NCI-H1436 (cell line): ENCODE measurements at regions not wholly inside any gene's neighbourhood (a gene's known extent, or its start where the extent isn't known, plus 50 kb on each side); places are given as distances from the start of the nearest gene placed in this dataset.
"Not testable (repeated sequence)": the region's sequence is repeated elsewhere in the genome, so short reads cannot be mapped to it uniquely, and the experiment has no call there.

ENCODE experiments used
- DNase-seq: peaks from one replicate; lab custom pipeline; 2025; lab: John Stamatoyannopoulos, UW

DNA sequence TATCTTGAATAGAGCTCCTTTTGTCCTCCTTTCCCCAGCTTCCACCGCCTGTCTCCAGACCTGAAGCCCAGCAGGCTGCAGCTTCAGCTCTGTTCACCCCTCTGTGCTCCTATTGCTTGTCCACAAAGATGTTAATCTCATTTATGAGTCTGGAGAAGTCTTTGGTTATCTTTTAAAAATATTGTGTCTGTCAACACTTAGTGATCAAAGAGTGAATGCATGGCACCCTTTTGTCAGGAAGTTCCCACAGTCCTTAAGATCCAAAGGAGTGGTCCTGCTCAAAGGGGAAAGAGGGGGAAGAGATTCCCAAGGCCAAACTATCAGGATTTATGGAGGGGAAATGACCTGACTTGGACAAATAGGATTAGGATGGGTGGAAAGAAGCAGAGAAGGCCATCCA, 118.9 kb downstream of the ACAA2 start:
- no peak for DNase-seq

- no peak for DNase-seq
Measured at GRCh38 chr18:49693717-49694005, 119.7 kb downstream of the ACAA2 start.

DNA sequence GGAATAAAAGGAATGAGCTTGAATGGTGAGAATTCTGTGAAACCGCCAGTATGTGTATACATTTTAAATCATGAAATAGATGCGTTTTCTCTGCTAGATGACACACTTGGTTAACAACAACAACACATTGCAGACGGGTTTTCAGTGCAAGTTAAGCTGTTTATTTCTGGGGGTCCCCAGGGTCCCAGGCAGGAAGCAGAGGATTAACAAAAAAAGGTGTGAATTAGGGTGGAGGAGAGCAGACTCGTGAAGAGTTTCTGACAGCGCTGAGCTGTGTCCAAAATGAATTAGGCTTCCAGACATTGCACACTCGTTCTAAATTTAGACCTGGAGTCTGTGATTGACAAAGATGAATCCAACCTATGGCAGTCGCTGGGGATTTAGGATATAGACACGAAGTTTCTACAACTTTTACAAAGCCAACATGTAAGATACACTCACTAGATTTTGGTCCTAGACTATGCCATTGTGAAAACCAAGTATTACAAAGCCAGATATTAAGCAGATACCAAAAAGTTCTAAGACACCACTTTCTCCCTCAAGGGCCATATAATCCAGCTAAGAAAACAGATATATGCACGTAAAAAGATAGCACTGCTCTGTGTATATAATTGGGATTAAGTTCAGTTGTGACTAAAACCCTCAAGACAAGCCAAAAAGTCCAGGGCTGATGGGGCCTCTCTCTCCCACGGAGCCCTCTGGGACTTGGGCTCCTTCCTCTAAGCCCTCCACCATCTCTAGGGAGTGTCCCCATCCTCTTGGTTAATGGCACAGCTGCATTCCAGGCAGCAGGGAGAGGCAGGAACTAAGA, 120.2 kb downstream of the ACAA2 start:
- DNase-seq = no peak

DNA sequence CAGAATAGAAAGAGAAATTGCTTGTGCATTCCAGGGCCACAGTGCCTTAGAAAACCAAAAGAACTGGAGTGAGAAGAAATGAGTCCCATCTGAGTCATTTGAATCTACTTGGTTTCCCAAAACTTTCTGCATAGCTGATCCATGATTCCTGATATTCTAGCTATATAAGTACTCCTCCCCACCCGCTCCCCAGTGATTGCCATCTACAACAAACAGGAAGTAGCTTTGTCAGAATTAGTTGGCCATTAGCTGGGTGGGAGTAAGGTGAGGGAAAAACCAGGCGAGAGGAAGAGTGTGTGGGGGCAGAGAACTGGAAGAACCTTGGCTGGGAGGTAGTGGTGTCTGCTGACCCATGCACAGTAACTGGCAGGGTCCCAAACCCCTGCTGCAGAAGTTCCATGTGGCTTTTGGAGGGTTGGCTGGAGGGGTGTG, 122.1 kb downstream of the ACAA2 start:
- no peak for DNase-seq

DNA sequence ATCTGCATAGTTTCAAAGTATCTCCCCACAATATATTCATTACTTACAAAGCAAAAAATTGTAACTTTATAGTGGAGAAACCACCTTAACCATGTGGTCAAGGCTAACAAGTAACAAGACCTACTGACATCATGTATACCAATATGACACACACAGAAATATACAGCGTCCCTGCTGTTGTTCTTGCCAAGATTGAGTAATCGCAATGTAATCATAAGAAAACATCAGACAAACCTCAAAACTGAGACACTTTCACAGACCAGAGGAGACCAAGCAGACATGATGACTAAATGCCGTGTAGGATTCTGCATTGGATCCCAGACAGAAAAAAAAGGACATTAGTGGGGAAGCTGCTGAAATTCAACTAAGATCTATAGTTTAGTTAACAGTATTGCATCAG, 123.0 kb downstream of the ACAA2 start:
- DNase-seq = no peak

GRCh38 chr18:49685231-49685942, 123.5 kb downstream of the LIPG start:
- DNase-seq = no peak

- not testable (repeated sequence) for DNase-seq
Measured at GRCh38 chr18:49682803-49683190, 120.9 kb downstream of the LIPG start.

DNA sequence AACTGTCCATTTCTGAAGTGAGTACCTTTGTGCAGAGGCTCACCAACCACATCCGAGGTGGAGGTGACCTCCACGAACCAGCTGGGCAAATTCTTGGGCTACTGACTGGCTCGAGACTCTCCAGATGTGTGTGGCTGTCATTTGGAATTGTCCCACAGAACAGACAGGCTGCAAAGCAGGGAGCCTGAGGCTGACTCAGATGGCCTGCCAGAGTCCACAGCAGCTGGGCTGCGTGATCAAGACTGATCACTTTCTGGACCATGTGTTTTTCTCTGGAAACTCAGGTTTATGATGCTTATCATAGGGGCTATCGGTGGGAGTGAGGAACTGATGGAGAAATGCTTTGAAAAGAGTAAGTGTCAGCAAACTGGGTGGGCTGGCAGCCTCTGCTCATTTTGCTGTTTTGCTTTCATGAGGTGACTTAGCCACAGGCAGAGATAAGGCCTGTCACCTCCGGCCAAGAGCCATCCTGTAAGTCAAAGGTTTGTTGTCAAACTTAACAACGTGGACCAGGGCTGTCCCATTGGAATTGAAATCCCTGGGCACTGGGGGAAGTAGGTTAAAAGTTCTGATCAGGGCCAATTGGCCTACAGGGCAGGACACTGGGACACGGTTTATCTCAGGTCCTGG, 120.4 kb downstream of the LIPG start:
- no peak for DNase-seq

DNA sequence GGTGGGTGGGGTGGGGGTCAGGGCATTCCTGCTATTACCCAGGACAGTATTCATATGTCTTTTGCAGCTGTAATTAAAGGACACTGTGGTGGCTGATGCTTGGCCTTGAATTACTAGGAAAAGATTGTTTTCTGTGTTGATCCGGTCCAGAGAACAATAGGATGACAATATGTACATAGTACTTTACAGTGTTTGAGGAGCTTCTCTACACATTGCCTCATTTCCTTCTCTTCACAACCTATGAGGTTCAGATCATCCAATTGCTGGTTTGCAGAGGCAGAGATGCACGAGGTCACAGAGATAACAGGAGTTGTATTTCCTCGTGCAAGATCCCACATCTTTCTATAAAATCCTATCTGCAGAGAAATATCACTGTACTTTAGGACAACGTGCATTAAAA, 119.5 kb downstream of the LIPG start:
- DNase-seq = no peak

DNA sequence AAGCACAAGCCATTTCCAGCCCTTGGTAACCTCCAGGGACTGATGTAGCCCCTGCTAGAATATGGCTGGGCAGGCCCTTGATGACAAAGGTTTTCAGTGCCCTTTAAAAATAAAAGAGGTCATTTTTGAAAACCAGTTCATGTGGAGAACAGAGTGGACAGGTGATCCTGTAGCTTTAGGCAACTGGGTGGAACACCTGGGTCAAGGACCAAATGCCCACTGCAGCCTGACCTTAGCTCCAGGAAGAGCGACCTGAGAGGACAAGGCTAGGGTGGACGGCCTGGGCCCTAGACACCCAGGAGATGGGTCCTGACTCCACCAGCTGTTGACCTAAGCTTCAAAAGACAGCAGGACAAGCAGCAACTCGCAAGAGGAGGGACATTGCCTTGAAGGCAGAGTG, 116.6 kb downstream of the LIPG start:
- DNase-seq = no peak

- no peak for DNase-seq
Measured at GRCh38 chr18:49677762-49678413, 116.0 kb downstream of the LIPG start.

DNA sequence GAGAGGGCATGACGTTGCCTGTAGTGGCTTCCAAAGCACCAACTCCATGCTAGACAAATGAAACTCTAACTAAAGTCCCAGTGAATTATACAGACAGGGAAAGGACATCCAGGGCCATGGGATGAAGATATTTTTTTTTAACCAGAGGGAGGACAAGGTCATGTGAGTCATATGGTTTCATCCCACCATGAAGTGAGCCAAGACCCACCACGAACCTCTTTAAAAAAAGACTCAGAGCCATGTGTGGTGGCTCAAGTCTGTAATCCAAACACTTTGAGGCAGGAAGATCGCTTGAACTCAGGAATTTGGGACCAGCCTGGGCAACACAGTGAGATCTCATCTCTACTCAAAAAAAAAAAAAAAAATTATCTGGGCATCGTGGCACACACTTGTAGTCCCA, 115.2 kb downstream of the LIPG start:
- DNase-seq = no peak

DNA sequence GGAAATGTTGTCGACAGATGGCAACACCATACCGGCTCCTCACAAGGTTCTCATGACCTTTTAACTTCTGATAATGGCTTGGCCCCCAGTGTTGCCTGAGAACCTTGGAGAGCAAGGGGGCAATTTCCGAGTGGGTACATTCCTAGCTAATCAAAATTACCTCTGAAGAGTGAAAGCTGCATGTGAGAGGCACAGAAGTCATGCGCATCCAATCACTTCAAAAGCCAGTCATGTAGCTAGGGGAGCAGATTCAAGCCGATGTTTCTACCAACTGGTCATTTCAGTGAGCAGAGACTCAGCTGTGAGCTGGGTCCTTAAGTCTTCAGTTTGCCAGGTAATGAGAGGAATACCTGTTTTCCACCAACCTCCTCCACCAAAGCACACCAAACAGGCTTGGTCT, 111.4 kb downstream of the LIPG start:
- DNase-seq = no peak

- DNase-seq = no peak
Measured at GRCh38 chr18:49672853-49673252, 111.0 kb downstream of the LIPG start.

DNA sequence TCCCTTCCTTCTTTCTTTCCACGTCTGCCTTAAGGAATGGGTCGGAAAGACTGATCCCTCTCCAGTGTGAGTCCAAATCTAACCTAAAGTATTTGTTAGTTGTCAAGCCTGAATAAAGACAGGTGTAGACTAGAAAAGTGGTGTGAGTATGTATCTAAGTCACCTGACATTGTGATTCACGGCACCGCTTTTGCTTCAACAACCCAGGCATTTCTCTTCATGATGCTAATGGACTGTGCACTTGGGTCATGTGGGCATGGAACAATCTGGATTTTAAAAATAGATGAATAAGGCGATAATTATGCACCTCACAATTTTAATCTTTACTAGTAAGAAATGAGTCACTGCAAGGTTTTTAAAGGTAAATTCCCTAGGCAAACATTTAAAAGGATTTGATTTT, 107.5 kb downstream of the LIPG start:
- no peak for DNase-seq

GRCh38 chr18:49668574-49669275, 106.9 kb downstream of the LIPG start:
- DNase-seq = no peak

DNA sequence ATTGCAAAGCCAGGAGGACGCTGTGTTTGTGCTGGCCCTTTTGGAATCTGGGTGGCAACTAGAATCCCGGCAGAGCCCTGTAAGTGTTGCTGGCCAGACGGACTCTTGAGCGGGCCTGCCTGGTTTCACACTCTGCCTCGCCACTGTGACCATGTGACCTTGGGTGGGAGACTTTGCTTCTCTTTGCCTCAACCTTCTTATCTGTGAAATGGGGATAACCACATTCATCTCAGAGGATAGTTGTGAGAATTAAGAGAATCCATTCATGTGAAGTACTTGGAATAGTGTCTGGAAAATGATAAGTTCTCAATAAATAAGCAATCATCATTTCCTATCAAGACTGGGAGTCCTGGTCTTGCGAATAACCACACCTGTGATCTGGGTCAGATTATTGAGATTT, 105.6 kb downstream of the LIPG start:
- no peak for DNase-seq

GRCh38 chr18:49666045-49666775, 104.4 kb downstream of the LIPG start:
- DNase-seq = no peak

DNA sequence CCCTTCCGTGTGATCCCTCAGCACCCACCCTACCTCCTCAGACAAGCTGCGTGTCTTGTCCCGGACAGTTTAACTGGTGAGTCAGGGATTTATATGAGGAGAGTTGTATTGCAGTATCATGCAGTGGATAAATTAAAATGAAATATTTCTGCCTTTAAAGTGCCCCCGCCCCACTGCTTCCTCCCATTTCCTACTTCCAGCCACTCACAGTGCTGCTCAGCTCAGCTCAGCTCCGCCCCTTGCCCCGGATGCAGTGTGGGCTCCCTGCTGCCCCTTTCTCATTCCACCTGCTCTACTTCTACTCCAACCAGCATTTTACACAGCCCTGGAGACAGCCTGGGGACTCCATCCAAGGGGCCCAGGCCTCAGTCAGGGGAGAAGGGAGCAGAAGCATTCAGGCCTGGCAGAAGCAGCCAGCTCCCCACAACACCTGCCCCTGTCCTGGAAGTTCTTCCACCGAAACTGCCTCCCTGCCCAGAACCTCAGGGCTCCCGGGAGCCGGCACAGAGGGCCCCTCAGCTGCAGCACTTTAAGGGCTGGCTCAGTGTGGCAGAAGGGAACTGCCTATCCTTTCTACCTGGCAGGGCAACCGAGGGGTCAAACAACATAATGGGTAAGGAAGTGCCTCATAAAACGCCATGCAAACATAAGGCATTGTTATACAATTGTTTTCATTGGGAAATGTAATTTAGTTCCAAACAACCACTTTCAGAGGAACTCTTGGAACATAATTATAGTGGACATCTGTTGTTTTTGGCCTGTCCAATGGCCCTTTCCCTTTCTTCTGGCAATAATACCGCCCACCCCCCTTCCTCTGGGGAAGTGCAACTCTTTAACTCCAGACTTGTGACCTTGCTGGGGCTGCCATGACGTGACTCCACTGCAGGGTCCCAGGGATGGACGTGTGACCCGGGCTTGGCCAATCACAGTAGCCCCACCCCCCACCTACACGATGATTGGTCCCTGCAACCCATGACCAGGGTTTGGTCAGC, 102.3 kb downstream of the LIPG start:
- DNase-seq = no peak

GRCh38 chr18:49662506-49662905, 100.6 kb downstream of the LIPG start:
- no peak for DNase-seq
